Keratinocyte (primary cell): ENCODE measurements at regions not wholly inside any gene's neighbourhood (a gene's known extent, or its start where the extent isn't known, plus 50 kb on each side); places are given as distances from the start of the nearest gene placed in this dataset.

Experiments
- EZH2 ChIP-seq: IDR thresholded peaks from one replicate; pipeline ENCODE4 v1.6.1; 2012; ENCODE audit warnings: inconsistent platforms, mild to moderate bottlenecking, low read length, moderate library complexity
- TF ChIP-seq, protein P1 (sequence below), 3 experiments: IDR thresholded peaks in 1 of 3; conservative IDR thresholded peaks in 1 of 3; optimal IDR thresholded peaks in 1 of 3; 2 replicates in 2 of 3; 3 replicates in 1 of 3; pipeline versions ENCODE3 to v1.5.1; 2011; ENCODE audit warnings: low read length in 3 of 3, mild to moderate bottlenecking in 3 of 3, moderate library complexity in 2 of 3, control low read depth in 1 of 3, inconsistent platforms in 1 of 3; ENCODE audit not compliant: insufficient read depth in 2 of 3; ENCODE audit errors: extremely low read depth in 1 of 3

DNA sequence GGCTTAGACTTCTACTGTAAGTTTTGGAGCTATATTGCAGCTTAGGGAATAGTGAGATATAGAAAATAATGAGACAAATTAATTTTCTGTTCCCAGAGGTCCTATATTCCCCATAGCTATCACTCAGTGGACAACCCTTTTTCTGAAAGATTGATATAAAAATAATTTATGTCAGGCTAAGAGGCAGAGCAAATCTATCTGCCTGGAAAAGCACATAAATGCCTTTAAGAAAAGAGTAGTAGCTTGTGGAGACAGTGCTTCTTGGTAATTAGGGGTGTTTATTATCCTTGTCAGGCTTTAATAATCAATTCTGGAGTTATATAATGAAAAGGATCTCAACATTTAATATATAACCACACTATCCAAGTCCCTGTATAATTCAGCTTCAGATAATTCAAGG, 1162.8 kb upstream of the PCDH20 start:
- TF ChIP-seq, protein P1, sequence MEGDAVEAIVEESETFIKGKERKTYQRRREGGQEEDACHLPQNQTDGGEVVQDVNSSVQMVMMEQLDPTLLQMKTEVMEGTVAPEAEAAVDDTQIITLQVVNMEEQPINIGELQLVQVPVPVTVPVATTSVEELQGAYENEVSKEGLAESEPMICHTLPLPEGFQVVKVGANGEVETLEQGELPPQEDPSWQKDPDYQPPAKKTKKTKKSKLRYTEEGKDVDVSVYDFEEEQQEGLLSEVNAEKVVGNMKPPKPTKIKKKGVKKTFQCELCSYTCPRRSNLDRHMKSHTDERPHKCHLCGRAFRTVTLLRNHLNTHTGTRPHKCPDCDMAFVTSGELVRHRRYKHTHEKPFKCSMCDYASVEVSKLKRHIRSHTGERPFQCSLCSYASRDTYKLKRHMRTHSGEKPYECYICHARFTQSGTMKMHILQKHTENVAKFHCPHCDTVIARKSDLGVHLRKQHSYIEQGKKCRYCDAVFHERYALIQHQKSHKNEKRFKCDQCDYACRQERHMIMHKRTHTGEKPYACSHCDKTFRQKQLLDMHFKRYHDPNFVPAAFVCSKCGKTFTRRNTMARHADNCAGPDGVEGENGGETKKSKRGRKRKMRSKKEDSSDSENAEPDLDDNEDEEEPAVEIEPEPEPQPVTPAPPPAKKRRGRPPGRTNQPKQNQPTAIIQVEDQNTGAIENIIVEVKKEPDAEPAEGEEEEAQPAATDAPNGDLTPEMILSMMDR (optimal IDR thresholded peaks at IDR 0.05 in 1 of 3, IDR thresholded peaks at IDR 0.05 in 1 of 3, conservative IDR thresholded peaks at IDR 0.05 in 1 of 3; ENCODE audit: extremely low read depth in 1 of 3, insufficient read depth in 2 of 3, low read length in 3 of 3): no peak
- no peak for TF ChIP-seq EZH2
